ENCODE measurements at regions not wholly inside any gene's neighbourhood (a gene's known extent, or its start where the extent isn't known, plus 50 kb on each side); places are given as distances from the start of the nearest gene placed in this dataset.
"Not testable (repeated sequence)": the region's sequence is repeated elsewhere in the genome, so short reads cannot be mapped to it uniquely, and the experiment has no call there.

DNA sequence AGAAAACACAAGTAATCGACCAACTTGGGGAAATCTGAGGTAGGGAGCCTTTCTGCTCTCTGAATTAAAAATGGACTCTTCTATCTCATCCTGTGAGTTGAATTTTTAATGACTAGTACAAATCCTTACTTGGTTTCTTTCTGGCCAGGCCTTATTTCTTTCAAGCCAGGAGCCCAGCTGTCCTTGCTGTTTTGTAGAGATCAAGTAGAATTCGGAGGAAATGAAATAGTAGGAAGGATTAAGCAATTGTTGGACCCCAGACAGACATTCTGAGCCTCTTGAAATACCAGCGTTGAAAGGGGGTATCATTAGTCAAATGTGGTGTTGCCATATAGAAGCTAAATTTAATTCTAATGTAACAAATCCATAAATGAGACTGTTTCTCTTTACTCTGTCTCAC, 53.7 kb upstream of the SMIM15 start:
- no peak for DNase-seq

DNA sequence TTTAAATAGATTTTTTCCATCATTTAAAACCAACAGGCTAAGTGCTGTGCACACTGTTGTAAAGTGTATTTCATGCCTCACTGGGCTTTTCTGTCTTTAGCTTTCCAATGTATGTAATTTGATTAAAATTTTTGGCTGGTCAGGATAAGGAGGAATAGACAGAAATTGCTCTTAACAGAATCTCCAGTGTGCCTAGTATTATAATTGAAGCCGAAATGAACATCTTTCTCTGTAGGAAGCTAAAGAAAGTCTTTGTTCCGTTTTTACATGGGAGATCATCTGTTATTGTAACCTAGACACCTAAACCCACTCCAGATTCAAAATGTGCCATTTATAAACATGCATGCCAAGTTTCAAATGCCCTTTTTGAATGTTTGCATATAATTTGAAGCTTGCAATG, 54.5 kb upstream of the SMIM15 start:
- DNase-seq, result no peak

DNA sequence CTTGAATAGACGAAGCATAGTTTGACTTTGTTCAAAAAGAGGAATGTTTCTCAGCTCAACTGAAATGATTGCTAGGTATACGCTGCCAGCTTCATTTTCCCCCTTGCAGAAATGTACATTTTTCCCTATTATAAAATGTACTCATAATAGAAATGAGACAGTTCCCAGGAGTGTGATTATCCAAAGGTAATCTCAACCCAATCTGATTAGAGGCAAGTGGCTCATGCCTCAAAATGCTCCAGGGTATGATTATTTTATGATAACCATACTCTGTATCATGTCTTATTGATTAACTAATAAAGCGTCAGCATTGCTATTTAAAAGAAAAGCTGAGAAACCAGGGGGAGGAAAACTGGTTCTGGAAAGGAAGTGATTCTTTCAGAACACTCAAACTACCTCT, 54.9 kb upstream of the SMIM15 start:
- DNase-seq, result no peak

- DNase-seq, result no peak
Measured at GRCh38 chr5:61228229-61228628, 66.0 kb upstream of the SMIM15 start.

DNA sequence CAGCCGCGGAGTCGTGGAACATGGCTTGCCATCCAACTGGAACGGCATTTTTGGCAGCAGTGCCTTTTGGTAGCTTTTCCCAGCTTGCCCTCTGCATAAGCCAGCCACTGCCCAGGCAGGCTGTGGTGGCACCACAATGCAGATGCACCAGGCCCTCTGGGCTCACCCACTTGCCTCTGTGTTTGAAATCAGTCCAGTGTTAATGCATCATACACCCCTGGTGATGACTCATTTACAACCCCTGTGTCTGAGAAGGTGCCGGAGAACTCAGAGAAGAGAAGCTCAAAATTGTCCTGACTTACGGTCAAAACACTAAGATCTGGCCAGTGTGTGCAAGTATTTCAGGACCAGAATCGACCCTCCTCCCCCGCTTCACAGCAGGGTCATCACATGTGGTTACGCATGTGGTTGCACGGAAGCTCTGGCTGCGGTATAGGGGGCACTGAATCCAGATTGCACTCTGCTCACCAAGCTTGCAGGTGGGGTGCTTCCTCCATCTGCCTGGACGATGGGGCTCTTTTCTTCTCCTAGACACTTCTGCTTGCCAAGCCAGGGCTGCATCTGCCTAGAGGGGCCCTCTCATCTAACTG, 66.5 kb upstream of the SMIM15 start:
- no peak for DNase-seq

DNA sequence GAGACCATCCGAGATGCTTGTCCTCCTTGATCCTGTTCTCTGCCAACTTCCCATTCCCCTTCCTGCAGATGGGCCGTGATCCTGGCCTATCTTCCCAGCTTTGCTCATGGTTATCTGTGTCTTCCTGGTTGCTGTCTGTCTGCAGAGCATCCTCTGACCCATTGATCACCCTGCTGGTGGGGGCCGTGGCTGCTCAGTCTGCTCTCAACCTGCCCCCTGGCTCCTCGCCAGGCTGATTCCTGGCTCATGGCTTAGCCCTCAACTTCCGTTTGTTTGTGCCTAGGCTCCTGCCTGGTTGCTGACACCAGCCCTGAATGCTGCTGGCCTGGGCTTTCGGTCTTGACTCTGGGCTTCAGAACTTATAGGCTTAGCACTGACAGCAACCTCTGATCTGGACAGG, 67.1 kb upstream of the SMIM15 start:
- no peak for DNase-seq

GRCh38 chr5:61230492-61230891, 68.2 kb upstream of the SMIM15 start:
- no peak for DNase-seq

GRCh38 chr5:61231813-61232212, 69.5 kb upstream of the SMIM15 start:
- no peak for DNase-seq

DNA sequence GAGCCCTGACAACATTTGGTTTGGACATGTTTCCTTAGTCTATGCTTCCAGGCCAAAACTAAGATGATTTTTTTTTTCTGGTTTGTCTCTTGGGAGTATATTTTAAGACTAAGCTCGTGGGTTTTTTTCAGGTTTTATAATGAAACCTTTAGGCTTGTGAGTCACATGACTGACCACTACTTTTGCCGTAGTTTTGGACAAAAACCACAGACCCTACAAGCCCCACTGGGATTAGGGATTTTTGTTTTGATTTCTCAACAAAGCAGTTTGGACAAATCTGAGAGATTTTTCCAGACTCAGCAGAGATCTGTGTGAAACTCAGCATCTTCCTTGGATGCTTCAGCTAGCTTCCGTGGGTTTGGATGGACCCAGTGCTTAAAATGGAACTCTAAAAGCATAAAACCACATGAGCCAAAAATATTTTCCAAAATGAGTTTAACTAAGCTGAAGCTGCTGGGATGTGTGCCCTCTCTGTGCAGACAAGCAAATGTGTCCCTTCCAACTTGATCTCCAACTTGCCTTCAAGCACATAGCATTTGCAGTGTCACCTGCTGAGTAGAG, 70.3 kb upstream of the SMIM15 start:
- no peak for DNase-seq

- DNase-seq, result no peak
Measured at GRCh38 chr5:61234019-61234418, 71.8 kb upstream of the SMIM15 start.

DNA sequence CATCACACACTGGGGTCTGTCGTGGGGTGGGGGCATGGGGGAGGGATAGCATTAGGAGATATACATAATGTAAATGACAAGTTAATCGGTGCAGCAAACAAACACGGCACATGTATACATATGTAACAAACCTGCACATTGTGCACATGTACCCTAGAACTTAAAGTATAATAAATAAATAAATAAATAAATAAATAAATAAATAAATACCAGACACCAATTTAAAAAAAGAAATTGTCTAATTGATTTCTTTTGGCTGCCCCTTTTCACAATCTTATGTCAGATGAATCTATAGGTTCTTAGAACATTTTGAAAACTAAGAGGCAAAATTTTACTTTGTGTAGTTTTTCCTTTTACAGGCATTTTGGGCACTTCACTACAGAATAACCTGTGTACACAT, 74.4 kb upstream of the SMIM15 start:
- not testable (repeated sequence) for DNase-seq

DNA sequence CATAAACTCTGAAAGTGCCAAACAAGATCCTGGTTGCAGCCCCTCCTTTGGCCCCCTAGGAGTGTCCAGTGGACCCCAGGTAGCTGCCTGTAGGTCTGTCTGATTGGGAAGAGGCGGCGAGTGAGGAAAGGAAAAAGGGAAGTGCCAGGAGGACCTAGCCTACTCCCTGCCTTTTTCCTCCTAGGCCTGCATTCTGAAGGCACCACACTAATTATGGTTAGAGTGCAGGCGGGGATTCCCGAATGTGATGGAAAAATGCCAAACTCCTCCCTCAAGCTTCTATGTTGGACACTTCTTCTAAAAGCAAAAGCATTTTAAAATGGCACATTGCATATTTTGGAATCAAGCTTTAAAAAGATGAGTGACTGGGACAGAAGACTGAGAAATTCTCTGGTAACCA, 83.2 kb upstream of the SMIM15 start:
- DNase-seq, result no peak

DNA sequence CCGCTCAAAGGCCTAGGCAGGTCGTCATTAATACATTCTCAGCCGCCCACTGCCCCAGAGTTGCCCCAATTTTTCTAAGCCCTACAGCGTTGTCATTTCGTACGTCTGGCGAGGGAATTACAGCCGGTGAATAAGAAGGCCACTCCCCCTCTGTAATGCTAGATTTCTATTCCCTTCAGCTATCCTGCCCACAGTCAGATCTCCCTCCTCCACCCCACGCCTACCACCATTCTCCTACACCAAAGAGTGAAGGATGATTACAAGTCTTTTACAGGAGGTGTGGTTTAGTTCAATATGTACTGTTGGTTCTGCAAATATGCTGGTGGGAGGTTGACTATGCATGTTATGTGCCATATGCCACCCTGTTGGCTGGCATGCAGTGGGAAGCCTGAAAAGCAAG, 83.7 kb upstream of the SMIM15 start:
- no peak for DNase-seq

DNA sequence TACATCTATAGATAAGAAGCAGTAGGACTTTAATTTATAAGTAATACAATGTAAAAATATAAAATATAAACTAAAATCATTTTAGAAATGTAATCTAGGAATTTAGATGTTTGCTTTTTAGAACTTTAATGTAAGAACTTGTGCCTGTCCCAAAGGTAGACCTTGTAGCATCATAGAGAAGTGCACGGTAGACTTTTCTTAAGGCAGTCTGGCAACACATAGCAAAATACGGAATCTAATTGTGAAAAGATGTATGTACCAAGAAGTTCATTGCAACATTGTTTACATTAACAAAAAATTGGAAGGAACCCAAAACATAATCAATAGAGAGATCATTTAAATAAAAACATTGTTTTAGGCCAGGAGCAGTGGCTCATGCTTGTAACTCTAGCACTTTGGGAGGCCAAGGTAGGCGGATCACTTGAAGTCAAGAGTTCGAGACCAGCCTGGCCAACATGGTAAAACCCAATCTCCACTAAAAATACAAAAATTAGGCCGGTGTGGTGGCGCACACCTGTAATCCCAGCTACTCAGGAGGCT, 84.6 kb upstream of the SMIM15 start:
- DNase-seq, result no peak

DNA sequence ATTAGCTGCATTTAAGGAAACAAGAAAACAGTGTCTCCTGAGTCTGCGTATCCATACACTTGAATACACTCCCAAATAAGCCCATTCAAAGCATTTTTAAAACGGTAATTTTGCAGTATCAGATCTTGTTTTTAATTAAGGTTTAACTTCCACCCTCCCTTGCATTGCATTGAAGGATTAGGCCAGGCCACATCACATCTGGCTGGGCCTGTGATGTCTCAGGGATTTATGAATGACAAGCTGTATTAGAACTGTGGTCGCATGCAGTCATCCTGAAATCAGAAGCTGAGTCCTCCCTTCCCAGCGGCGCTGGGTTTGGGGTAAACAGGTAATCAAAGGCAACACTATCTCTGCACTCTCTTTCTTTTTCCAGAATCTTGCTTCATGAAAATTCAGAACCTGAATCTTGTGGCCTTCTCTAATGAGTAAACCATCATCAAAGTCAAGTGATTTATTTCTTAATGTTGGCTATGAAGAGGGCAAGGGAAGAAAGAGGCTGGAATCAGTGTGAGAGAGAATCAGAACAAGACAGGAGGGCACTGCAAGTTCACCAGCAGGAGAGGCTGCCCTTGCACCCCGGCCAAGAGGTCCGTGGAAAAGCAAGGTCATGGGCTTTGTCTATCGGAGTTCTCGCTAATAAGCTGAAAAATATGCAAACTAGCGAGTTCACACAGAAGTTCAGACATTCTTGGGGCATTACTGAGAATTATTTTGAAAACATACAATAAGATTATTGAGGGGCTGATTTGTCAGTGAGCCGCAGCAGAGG, 80.0 kb upstream of the ZSWIM6 start:
- no peak for DNase-seq

GRCh38 chr5:61252643-61252925, 79.5 kb upstream of the ZSWIM6 start:
- no peak for DNase-seq

GRCh38 chr5:61253547-61253946, 78.5 kb upstream of the ZSWIM6 start:
- no peak for DNase-seq

GRCh38 chr5:61254969-61255555, 77.0 kb upstream of the ZSWIM6 start:
- DNase-seq, result no peak

DNA sequence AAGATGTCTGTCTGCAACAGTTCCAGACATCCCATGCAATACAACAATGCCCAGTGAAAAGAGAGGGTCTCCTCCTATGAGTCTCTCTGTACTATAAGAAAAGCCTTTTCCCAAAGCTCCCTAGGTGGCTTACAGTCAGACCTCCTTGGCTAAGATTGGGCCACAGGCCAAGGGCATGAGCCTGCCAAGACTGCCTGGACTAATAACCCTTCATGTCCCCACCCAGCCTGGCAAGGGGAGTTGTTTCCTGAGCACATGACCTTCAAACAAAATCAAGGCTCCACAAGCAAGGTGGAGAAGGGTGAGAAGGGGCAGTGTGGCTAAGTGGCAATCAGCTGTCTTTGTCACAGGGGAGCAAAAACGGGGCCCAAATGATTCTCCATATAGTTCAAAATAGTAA, 75.6 kb upstream of the ZSWIM6 start:
- no peak for DNase-seq

GRCh38 chr5:61257421-61257820, 74.6 kb upstream of the ZSWIM6 start:
- DNase-seq, result no peak

DNA sequence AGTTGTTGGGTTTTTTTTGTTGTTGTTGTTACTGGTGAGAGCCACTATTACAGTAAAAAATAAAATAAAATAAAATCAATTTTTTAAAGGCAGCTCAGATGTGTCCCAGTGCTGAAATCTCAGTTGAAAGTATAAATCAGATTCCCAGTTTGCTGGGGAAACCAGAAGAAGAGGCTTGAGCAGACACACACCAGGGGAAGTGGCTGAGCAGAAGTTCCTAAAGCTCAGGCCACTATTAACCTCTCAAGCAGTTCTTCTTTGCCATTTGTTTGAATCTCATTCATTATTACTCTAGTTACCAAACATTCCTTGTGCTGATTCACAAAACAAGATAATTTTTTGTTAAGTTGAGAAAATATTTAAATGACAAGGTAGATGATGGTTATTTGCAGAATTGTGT, 70.9 kb upstream of the ZSWIM6 start:
- DNase-seq, result no peak

- DNase-seq, result peak; percentile 7
Measured at GRCh38 chr5:61262080-61262479, 70.0 kb upstream of the ZSWIM6 start.

DNA sequence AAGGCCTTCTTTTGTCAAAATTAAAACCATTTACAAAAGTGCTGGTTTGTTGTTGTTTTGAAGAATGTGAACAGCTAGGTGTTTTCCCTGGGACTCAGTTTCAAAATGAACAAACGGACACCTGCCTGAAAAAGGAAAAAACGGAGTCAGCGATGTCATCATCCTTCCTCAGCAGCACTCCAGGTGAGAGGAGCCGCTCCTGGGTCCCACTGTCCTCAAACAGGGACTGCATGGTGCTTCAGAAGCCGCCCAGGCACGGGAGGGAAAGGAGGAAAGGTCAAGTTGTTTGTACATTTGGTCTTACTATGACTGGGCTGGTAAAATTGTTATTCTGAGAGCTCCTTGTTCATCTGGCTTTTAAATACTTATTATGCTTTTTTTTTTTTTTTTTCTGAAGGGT, 69.0 kb upstream of the ZSWIM6 start:
- peak; percentile 61 for DNase-seq

GRCh38 chr5:61263561-61264272, 68.3 kb upstream of the ZSWIM6 start:
- no peak for DNase-seq

Measured in DMS53 (cell line).